HK-2 (cell line): ENCODE measurements at regions not wholly inside any gene's neighbourhood (a gene's known extent, or its start where the extent isn't known, plus 50 kb on each side); places are given as distances from the start of the nearest gene placed in this dataset.

Experiments
- DNase-seq: peaks from one replicate; pipeline ENCODE4 v3.0.0-alpha.2; 2018; ENCODE audit not compliant: unreplicated experiment

DNA sequence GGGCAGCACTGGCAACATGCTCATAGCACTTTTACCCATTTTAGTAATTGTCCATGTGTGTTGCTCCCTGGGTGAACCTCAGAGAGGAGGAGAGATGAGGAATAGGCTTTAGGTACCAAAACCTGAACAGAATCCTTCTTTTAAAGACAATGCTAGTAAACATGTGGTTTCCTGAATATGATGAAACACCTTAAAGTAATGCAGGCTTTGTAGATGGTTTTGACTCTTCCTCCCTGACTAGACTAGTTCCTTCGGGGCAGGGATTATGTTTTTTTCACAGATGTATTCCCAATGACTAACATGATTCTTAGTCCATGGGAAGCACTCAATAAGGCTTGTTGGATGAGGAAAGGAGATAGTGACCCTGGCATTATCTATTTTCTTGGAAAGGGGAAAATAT lies 367.6 kb upstream of the JAG1 start:
- DNase-seq, result no peak

DNA sequence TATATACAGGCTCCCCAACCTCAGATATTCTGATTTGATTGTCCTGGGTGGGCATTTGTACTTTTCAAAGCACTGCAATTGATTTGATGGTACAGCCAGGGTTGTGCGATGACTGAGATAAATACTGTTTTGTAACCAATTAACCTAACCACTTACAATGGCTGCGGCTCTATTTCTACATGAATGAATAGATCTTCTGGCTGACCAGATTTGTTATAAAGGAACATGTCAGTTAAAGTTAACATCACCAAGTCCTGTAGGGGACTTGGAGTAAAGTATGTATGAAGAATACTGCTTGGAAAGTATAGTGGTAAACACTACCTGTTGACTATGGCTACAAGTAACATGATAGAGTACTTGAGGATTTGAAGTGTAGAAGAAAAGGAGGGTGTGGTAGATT lies 369.2 kb upstream of the JAG1 start:
- DNase-seq, result no peak

DNA sequence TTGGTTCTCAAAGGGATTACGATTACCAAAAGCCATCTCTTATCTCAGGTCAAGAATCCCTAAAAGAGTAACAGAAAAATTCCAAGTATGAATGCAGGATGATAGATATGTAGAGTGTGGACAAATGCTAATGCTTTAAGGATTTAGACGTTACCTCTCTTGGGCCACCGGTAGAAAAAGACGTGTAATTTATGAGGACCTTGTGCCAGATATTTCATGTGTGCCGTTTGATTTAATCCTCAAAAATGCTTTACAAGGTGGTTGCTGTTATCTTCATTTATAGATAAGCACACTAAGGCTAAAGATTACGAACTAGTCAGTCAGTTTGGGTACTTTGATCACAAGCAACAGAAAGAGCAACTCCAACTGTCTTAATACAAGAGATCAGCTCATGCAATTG lies 370.8 kb upstream of the JAG1 start:
- DNase-seq, result no peak

DNA sequence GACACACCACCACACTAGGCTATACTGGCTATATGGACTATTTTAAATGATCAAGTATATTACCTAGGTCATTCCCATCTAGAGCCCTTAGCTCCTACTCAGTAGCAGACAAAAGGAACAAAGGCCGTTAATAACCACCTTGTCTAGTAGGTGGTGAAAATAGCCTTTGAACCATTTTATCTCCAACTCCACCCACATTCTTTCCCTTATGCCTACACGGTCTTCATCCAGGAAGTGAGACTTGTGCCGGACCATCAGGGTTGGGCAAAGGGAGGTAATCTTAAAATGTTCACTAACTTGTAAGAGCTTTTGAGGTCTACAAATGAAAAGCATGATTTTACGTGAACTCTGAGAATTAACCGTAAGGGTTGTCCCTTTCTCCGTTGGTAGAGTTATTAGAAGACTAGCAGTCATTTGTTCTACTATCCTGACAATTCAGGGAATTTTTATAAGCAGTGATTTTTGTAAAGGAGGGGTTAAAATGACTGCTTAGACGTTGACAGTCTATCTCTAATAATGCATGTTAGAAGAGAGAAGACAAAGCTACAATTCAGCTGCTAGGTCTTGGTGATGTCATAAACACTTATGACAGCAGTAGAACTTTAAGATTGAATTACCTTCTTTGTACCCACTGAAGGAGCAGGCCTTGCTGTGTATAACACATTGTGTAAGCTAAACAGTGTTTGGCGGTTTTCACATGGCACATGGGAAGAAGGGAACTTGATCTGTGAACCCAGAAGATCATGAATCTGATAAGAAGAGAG lies 371.8 kb upstream of the JAG1 start:
- no peak for DNase-seq

DNA sequence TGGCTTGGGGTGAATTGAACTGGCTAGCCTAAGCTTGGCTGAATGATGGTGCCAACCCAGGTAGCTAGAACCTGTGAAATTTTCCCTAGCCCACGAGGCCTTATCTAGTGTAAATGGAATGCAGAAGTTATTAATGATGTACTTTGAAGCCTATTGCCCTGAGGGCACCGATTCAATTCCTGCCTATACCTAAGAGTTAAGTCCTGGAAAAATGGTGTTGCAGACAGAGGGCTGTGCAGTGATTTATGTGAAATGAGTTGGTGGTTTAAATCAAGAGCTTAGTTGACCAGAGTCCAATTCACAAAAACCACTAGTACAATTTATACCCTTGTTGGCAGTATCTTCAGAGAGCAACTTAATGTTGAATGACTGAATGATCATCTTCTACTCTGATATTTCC lies 373.8 kb upstream of the JAG1 start:
- DNase-seq, result peak; percentile 43

DNA sequence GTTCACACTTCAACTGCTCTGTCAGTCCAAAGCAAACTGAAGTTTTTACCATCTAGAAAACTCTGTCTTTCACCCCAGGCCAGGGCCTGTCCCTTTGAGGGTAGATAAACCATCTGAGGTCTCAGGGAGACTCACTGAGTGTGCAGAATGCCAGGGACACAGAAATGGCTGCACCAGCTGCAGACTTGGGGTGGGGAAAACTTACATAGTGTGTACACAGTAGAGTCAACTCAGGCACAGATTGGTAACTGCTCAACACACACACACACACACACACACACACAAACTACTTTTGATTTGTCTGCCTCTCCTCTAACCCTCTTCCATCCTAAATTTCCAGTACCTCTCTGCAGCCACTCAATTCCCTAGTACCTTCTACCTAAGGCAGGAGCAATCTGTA lies 374.9 kb upstream of the JAG1 start:
- no peak for DNase-seq

DNA sequence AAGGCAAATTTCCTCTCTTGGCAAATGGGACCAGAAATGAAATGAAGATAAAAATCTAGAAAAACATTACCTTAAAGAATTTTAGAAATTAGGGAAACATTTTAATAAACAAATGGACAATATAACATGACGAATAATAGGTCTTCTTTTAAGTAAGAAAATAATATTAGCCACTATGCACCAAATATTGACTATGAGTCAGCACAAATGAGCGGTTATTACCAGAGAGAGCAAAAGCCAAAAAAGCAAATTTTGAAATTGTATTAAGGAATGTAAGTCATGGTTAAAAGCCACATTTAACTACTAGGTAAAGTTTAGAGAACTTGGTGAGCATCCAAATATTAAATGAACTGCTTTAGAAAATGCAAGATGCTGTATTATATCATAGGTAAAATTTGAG lies 376.6 kb upstream of the JAG1 start:
- DNase-seq, result no peak

DNA sequence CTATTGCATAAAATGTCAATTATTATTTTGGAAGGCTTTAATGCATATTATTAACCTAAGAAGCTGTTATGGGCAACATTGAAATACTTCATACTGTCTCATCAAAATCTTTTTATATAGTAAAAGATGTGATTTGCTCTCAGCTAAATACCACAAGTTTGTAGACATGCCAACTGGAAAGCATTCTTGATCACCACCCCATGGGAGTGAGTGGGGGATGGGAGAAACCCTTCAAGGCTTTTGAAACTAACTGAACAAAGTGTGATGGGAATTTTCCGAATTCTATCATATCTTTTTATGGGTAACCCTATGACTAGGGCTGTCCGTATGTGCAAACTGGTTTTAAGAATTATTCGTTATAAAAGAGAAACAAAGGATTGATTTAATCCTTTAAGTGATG lies 377.3 kb upstream of the JAG1 start:
- DNase-seq, result no peak

DNA sequence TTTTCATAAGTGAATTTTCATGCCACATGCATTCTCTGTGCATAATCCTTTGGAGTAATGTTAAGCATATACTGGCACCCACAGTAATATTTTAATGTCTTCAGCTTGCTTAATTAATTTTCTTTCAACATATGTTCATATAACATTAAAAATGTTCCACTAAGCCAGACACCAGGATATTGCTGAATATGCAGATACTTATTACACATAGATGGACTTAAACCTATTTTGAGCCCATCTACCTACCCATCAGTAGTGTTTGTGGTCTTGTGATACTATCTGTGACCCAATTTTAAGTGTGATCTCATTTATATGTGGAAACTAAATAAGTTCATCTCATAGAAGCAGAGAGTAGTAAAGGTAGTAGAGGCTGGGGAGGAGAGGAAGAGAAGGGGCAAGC lies 379.5 kb upstream of the JAG1 start:
- DNase-seq, result no peak

DNA sequence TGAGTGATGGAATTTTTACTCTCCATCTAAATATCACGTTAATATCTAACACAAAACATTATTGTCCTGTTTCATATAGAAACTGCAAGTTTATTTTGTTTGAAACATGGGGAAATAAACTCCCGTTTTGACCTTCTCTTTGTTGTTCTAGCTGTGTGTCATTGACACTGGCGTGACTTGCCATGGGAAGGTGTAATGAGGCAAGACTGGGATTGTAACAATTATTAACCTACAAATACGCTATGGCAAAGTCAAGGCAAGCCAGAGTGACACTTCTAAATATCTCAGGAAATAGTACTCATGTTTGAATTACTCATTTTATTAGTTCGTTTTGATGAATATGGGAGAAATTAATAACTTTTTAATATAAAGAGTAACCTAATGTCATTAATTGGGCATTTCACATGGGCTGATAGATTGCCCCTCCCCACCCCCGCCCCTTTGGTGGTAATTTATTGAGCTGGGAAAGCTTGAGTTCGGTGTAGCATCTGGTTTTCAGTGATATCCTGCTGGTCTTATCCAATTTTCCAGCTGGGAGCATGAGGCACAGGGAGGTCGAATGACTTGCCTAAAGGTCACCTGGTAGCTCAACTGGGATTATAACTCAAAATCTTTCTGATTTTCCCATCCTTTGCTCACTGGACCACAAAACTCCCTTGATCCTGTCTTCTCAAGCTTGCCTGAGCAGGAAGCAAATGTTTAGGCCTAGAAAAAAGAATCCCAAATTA lies 380.6 kb upstream of the JAG1 start:
- DNase-seq, result peak; percentile 32

DNA sequence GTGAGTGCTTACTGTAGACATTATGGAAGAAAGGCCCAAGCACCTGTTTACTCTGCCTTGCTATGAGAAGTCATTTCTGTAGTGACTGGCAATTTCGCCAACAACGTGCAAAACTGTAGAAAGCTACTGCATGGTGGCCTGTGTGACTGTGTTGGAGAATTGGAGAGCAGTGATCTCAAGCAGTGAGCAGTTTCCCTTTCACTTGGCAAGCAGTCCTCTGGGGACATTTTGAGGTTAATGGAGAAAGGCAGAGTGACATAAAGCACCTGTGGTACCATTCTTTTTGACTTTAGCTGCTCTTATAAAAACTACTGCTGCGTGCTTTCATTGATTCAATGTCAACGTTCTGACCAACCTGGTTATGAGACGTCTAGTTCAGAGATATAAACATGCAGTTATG lies 382.6 kb upstream of the JAG1 start:
- no peak for DNase-seq

DNA sequence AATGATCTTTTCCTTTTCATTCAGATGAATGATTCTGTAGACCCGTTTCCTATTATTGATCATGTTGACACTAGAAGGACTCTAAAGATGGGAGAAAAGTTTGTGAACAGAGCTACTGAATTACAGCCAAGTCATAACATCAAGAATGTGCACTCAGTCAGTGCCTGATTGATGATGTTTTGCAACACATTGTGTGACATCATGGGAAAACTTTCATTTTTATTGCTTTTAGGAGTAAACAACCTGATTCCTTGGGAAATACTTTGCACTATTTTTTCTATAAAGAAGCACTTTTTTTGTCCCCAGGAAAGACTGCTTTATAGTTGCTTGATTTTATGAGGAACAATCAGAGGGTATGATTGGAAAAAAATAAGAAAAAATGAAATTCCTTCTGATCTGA lies 383.8 kb upstream of the JAG1 start:
- DNase-seq, result no peak

DNA sequence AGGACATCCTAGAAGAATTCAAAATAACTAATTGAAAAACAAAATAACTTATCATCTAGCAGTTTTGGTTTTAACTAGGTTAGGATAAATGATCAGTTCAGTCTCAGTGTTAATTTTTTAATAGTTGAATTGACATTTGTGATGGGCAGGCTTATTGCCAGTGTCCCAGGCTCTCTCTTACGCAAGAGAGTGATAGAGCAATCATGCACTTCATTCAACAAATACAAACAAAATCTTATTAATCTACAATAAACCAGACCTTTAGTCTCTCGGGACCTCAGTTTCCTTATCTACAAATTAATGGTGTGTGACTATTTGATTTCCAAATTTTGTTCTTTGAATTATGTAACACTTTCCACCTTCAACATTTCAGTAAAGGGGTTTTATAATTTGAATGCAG lies 385.9 kb upstream of the JAG1 start:
- no peak for DNase-seq

DNA sequence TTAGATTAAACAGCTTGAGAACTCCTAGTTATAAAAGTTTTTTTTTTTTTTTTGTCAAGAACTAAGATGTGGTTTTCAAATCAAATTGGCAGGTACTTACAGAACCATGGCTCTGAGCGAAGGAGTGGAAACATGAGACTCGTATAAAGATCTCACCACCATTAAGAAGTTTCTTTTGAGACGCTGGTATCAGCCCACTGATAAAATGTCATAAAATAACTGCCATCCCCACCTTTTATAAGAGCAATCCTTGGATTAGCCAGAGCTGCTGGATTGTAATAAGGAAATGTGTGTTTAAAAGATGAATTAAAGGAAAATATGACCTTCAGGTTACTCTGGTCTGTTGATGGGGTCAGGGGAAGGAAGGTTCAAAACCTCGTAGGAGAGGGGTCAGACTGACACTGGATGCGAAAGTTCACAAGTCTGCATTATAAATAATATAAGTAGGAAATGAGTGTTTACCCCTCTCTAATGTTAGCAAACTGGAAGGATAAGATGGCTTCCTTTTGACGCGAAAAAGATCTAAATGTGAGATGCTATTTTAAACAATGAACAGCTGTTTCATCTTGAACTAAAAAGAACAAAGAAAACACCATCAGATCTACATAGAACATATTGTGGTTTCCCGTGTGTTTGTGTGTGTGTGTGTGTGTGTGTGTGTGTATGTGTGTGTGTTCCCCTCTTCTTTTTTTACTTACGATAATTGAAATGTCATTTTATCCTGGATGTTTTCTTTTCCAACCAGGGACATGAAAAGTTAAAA lies 386.8 kb upstream of the JAG1 start:
- no peak for DNase-seq

DNA sequence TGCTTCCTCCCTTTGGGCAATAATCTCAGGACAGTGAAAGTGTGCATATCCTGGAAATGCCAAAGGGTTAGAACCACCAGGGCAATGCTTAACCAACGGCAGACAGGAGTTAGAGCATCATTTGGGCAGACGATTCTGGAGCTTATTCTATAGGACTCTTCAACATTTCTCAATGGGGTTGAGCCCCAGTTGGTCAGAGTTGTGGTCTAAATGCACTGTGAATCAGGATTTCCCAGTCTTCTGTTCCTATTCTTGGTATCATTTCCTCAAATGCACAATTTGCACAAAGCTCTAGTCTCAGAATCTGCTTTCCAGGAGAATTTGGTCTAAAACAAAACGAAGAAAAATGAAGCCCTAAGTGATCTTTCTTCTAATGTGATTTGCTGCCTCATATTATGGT lies 389.6 kb upstream of the JAG1 start:
- DNase-seq, result no peak

DNA sequence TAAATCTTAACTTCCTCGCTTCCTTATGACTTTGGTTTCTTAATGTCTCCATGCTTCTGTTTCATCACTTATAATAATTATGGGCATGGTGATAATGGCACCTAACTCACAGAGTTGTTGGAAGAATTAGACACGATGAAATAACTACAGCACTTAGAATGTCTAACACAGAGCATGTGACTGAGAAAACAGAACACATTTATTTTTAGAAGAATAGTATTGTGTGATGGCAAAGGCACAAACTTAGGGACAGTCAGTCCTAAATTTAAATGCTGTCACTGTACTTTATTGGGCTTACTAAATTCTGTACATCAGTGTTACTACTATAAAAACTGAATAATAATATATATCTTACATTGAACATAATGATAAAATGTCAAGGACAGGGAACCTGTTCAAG lies 391.1 kb upstream of the JAG1 start:
- DNase-seq, result no peak

DNA sequence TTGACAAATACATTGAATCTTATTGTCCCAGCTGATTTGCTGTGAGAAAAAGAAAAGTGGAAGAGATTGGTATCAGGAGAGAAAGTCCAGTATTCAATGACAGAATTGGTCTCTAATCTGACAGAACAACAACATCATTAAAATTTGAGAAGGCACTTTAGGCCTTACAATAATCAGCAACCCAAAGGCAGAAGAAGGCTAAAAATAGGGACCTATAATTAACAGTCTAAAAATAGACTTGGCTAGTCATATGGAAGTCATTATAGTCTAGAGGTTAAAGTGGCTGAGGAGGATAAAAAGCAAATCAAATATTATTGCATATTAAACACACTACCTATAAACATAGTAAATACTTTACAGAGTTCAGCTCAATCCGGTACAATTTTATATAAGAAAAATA lies 393.6 kb upstream of the JAG1 start:
- no peak for DNase-seq

DNA sequence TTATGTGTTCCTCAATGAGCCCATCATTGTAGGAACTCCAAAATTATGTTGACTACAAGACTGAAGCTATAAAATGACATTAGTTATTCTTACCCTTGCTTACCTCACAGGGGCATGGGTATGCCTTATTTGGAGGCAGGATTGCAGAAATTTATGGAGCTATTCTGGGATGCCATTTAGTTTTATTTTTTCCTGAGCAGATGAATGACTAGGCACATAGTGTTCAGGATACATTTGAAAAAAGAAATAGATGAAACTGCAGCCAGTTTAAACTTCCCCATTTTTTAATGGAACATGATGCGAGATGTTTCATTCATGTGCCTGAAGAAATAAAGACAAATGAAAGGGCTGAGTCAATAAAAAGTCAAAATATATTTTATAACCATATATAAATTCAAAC lies 399.2 kb upstream of the JAG1 start:
- no peak for DNase-seq

DNA sequence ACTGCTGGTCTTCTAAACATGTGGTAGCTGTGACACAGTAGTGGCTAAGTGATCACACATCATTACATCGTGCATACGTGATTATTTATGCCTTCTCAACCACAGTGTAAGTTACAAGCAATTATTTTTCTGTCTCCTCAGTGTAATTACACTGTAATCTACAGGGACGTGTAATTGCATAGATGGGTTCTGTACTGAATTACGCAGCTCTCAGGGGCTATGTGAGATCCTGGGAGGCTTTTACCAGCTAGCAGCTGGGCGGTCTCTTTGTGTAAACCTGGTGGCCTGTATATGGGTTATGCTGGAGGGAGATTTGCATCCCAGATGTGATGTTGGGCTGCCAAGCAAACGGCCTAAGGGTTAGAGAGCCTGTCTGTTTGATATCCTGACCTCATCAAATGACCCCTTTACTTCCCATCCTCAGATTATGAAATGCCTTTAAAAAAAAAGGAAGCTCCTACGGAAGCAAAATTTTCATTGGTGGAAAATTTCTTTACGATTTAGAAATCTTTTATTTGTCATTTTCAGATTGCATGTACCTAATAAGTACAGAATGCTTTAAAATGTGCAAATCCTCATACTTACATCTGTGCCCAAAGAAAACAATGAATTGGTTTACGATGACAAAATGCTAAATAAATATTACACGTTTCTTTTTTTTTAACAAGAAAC lies 402.8 kb upstream of the JAG1 start:
- DNase-seq, result no peak

DNA sequence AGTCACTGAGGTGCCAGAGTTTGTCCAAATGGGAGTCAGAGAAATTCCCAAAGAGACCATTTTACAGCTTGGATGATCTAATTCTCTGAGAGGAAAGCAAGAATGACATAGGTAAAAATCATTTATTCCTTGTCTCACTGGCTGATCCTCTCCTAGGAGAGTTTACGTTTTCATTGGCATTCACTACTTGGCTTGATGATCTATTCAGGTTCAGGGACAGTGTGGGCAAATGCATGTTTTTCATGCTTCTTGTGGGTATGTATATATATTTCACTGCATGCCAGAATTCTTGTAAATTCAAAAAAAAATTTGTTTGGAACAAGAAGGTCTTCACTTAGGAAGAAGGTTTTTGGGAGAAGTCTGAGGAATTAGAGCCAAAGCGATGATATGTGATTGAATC lies 403.4 kb upstream of the JAG1 start:
- no peak for DNase-seq

DNA sequence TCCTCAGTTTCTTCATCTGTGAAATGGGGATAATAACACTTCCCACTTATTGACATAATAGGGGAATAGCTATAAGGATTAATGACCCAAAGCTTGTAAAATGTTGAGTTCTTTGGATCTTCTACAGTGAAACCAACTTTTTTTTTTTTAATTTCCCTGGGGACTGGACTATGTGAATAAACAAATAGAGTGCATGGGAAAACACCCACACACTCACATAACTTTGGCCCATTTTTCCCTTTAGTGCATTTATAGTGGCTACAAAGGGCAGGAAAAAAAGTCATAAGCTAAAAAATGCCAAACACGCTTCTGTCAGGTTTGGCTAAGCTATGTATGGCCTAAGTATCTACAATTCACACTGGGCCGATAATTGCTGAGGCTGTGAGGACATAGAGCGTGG lies 406.2 kb upstream of the JAG1 start:
- DNase-seq, result no peak

DNA sequence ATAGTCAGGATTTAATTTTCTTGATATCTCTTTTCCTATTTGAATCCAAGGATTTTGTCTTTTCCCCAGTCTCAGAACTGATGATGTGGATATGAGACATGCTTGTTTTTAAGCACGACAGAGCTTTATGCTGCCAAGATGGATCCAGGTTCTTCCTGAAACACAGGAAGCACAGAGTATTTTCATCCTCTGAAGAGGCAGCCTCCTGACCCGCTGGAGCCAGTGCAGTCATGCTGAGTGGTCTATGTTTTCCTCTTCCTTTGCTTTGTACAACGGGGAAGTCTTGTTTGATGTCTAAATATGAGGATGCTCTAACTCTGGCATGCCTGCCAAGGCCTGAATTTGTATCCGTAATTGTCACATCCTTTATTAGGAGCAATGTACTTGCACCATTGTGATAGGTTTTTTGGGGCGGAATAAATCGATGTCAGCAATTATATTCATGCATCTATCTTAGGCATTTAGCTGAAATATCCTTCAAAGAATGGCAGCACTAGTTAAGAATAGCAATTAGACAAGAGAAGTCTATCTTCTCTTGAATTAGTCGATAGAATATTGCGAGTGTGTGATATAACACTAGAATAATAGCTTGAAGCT lies 407.1 kb upstream of the JAG1 start:
- DNase-seq, result no peak
